RCC 7860 (cell line): ENCODE measurements at regions not wholly inside any gene's neighbourhood (a gene's known extent, or its start where the extent isn't known, plus 50 kb on each side); places are given as distances from the start of the nearest gene placed in this dataset.
"Not testable (repeated sequence)": the region's sequence is repeated elsewhere in the genome, so short reads cannot be mapped to it uniquely, and the experiment has no call there.

ENCODE experiments used
- DNase-seq: peaks from one replicate; pipeline ENCODE4 v3.0.0-alpha.2; 2015; ENCODE audit warnings: low spot score
- FAIRE-seq: peaks from 2 replicates; lab custom pipeline; 2012; peaks lifted over from hg19 to GRCh38; lab: Jason Lieb, UNC

DNA sequence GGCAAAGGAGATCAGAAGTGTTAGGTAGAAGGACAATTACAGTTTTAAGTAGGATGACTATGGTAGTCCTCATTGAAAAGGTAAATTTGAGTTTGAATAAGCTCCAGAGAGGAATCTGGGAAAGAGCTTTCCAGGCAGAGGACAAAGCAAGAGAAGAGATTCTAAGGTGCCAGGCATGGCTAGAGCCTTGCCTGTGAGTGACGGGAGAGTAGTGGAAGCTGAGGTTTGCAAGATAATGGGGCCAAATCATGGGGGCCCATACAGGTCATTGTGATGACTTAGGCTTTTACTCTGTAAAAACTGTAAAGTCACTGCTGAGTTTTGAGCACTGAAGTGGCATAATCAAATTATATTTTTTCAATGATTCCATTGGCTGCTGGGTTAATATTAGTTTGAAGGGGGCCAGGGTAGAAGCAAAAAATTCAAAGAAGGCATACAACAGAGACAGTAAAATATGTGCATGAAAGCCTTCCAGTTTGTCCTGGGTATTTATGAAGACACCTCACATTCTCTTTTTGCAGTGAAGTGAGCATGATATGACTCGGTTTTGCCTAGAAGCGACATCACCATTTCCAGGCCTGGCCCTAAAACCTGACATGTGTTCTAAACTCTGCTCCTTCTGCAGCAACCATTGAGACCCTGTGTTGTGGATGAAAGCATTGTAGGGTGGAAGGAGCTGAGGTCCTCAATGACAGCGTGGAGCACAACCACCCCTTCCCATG lies 279.8 kb upstream of the TNC start:
- FAIRE-seq (no peak), DNase-seq (no peak)

- no peak for DNase-seq
- no peak for FAIRE-seq
These were observed 280.3 kb upstream of the TNC start for GRCh38 chr9:115398313-115398650.

GRCh38 chr9:115398996-115399395 lies 281.0 kb upstream of the TNC start:
- FAIRE-seq (no peak), DNase-seq (no peak)

DNA sequence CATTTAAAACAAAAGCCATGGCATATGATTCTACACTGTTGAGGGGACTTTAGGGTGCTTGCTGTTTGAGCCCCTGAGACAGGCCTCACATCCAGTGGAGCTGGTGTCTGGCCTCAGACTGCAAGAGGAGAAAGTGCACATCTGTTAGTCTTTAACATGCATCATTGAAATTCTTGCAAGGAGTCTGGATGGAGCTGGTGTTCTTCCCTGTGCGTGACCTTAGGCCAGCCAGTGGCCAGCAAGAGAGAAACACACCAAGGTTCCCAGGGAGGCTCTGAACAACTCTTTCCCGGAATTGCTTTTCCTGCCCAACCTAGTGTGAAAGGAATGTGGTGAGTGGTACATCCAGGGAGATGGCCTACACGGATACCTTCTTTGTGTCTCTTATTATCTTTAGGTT lies 282.8 kb upstream of the TNC start:
- DNase-seq (peak; percentile 29), FAIRE-seq (peak; percentile 75)

DNA sequence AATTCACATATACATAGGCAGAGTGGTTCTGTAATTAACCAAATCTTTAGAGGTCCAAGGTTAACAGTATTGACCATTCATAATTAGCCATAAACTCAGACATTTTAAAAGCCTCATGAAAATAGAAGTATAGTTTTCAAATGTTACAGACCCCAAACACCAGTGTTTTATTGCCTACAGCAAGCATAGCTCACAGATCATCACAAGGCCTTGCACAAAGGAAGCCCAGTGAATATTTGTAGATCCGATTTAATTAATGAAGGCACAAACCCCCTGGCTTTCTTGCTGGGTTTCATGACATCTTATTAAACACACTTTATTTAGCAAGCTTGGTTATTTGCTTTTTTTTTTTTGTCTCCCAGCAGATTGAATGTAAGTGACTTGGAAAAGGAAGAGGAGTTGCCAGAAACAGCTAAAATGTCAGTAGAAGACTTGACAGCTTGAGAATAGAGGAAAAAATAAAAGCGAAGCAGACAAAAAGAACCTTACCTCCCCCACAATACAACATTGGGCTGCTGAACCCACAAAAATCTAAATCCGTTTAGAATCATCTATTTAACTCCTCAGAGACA lies 283.9 kb upstream of the TNC start:
- no peak for FAIRE-seq

GRCh38 chr9:115403753-115404152 lies 285.8 kb upstream of the TNC start:
- no peak for FAIRE-seq
- no peak for DNase-seq

More for the DNA sequence above, 283.9 kb upstream of the TNC start:
- no peak for DNase-seq

DNA sequence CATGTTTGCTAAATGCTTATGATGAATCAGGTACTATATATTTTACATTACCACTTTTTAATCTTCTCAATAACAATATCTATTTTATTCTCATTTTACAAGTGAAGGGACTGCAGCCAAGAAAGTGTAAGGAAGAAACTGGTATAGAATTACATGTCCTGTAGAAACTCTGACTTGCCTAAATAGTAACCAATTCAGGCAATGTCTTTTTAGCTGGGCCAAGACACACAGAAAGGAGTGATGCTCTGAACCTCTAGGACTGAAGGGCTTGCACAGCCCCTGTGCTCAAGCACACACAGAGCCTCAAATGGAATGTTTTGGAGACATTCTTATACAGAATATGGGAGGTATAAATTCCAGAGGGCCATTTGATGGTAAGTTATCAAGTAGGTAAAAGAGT lies 286.4 kb upstream of the TNC start:
- no peak for DNase-seq

GRCh38 chr9:115411516-115411915 lies 293.6 kb upstream of the TNC start:
- FAIRE-seq (no peak), DNase-seq (no peak)

More for the DNA sequence above, 286.4 kb upstream of the TNC start:
- FAIRE-seq: no peak

- DNase-seq (no peak), FAIRE-seq (no peak)
These were observed 294.1 kb upstream of the TNC start for GRCh38 chr9:115411993-115412452.

GRCh38 chr9:115412656-115413055 lies 294.7 kb upstream of the TNC start:
- no peak for DNase-seq
- FAIRE-seq: no peak

DNA sequence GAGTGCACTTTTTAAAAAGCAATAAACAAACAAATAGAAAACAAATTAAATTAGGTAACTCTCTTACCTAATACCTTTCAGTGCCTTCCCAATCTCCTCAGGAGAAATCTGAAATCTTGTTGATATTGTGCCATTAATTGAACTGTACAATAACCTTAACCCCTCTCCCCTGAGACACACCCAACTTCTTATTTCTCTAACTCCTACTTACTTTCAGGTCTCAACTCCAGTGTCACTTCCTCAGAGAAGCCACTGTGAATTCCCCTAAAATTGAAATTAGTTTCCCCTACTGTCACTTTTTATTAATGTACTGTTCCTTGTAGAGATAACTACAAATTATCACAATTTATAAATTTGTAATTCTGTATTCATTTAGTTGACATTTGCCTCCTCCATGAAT lies 295.3 kb upstream of the TNC start:
- FAIRE-seq: no peak
- no peak for DNase-seq

DNA sequence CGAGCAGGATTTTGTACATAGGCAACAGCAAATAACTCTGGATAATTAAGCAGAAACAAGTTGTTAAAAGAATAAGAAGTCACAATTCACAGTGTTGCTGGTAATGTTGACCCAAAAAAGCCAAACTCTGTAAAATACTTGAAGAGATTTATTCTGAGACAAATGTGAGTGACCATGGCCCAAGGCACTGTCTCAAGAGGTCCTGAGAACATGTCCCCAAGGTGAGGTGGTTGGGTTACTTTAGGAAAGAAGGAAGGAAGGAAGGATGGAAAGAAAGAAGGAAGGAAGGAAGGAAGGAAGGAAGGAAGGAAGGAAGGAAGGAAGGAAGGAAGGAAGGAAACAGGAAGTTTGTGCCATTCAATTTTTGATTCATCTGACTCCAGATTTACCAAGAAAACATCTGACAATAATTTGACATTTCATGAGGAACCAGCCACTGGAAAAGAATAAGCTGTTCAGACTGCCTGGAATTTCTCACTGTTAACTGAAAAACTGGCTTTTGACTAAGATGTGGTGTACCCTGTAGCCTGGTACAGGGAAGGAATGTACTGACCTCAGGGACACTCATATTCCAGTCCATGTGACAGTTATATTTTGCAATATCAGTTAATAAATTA lies 295.9 kb upstream of the TNC start:
- FAIRE-seq (no peak), DNase-seq (no peak)

GRCh38 chr9:115414561-115414960 lies 296.6 kb upstream of the TNC start:
- FAIRE-seq: no peak
- no peak for DNase-seq

DNA sequence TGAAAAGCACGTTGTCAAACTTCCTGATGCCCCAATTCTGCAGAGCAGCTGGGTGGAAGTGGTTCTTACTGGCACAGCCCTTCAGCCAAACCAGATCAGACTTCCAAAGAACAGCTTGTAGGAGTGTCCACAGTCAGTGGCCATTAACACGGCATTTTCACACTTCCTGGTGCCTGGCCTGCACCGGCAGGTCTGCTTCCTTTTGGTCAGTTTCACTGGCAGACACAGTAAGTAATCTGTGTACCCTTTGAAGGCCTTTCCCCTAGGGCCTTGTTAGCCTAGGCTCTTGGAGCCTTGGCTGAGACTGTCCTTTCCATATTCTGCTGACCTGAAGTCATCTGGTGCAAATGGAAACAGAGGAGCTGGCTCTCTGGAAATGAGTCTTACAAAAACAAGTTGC lies 297.5 kb upstream of the TNC start:
- FAIRE-seq: no peak

DNA sequence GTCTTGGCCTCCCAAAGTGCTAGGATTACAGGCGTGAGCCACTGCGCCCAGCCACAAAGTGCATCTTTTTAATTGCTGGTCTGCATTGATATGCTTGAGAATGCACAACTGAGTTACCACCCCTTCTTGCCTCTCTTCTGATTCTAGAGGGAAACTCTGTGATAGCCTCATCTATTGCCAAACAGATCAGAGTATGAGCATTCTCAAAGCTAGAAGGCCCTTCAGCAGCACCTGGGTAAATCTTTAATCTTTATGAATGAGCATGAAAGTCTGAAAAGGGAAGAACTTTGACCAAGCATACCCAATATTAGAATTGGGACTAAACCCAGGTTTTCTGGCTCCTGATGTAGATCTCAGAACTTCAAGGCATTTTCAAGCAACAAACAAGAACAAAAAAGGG lies 298.3 kb upstream of the TNC start:
- FAIRE-seq (no peak), DNase-seq (no peak)

More for the DNA sequence above, 297.5 kb upstream of the TNC start:
- no peak for DNase-seq

- not testable (repeated sequence) for DNase-seq, FAIRE-seq
These were observed 300.2 kb upstream of the TNC start for GRCh38 chr9:115418181-115418580.

DNA sequence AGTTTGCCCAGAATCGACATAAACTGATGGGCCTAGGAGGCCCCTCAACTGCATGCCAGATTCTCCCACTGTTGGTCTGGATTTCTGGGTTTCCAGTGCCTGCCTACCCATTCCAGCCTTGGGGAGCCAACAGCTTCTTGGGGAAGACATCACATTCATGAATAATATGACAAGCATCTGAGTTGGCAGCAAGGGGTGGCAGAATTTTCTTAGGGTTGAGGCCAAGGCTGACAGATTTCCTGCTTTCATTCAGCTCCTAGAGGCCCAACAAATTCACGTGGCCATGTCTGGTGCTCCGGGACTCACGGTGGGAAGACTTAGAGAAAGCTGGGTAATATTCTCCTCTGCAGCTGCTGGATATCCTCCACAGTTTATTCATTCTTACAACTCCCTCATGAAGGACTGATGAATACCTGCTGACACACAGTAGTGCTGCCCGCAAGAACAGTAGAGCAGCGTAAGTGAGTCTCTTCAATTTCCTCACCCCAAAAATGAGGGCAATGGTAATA lies 305.0 kb upstream of the TNC start:
- FAIRE-seq: no peak

GRCh38 chr9:115423646-115424045 lies 305.7 kb upstream of the TNC start:
- no peak for DNase-seq
- no peak for FAIRE-seq

More for the DNA sequence above, 305.0 kb upstream of the TNC start:
- no peak for DNase-seq

- FAIRE-seq: no peak
- DNase-seq: no peak
These were observed 307.6 kb upstream of the TNC start for GRCh38 chr9:115425601-115426000.

- DNase-seq (no peak), FAIRE-seq (no peak)
These were observed 319.5 kb upstream of the TNC start for GRCh38 chr9:115437418-115437817.

DNA sequence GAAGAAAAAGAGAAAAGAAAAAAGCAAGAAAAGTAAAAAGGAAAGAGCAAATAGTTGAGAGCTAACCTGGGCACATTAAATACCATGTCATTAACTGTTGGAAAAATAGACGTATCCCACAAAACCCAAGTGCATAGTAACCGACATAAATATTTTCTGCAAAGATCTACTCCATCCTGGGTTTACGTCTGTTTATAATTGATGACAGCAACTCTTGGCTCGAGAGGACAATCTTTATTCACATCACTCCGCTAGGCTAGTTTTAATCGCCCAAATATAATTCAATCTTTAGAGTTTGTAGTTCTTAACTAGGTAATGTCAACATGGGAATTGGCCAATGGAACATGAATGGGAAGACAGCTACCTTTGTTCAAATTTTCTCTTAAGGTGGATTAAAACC lies 321.7 kb upstream of the TNC start:
- FAIRE-seq: no peak
- no peak for DNase-seq

GRCh38 chr9:115442054-115442453 lies 324.1 kb upstream of the TNC start:
- FAIRE-seq: no peak
- DNase-seq: no peak
